Activated CD8-positive, alpha-beta T cell treated with anti-CD3 and anti-CD28 coated beads for 36 hours (primary cell): ENCODE measurements at regions not wholly inside any gene's neighbourhood (a gene's known extent, or its start where the extent isn't known, plus 50 kb on each side); places are given as distances from the start of the nearest gene placed in this dataset.

Source experiments
- ATAC-seq: fragments of 200-7000 bp; cut with Tn5 transposase; one replicate; pipeline ENCODE4 v1.10.0; 2021; ENCODE audit warnings: mild to moderate bottlenecking, moderate library complexity
- CTCF ChIA-PET: fragments of 350-600 bp; sonication (Branson Sonifier 250); formaldehyde crosslinking; loops from one replicate; lab custom pipeline; 2021; ENCODE audit warnings: antibody characterized with exemption; lab: Charles Lee
- POLR2A ChIA-PET: fragments of 350-600 bp; sonication (Branson Sonifier 250); formaldehyde crosslinking; loops from one replicate; lab custom pipeline; 2021; ENCODE audit warnings: antibody characterized with exemption; lab: Charles Lee
- DNase-seq: peaks from one replicate; pipeline ENCODE4 v3.0.0-alpha.2; 2020
- H3K27ac Mint-ChIP-seq: one replicate; pipeline ENCODE4 v1.8.0; 2021; ENCODE audit warnings: mild to moderate bottlenecking, mixed read lengths
- H3K27me3 Mint-ChIP-seq: one replicate; pipeline ENCODE4 v1.8.0; 2021; ENCODE audit warnings: mixed read lengths
- H3K36me3 Mint-ChIP-seq: one replicate; pipeline ENCODE4 v1.8.0; 2021; ENCODE audit warnings: low read depth, mixed read lengths
- H3K4me1 Mint-ChIP-seq: one replicate; pipeline ENCODE4 v1.8.0; 2021; ENCODE audit warnings: low read depth, mixed read lengths
- H3K4me3 Mint-ChIP-seq: one replicate; pipeline ENCODE4 v1.8.0; 2021; ENCODE audit warnings: mild to moderate bottlenecking, moderate library complexity, mixed read lengths
- H3K9me3 Mint-ChIP-seq: one replicate; pipeline ENCODE4 v1.8.0; 2021; ENCODE audit warnings: mixed read lengths
- CTCF ChIP-seq: fragments of 200-600 bp; IDR thresholded peaks from one replicate; pipeline ENCODE4 v1.8.0; 2022; ENCODE audit warnings: antibody characterized with exemption, mild to moderate bottlenecking
- intact Hi-C: fragments of 100-400 bp; cut with micrococcal nuclease; formaldehyde crosslinking; loops from one replicate; pipeline ENCODE4 v1.10.0; 2022

- H3K9me3 Mint-ChIP-seq: peaks cover 1% of the 10 kb centered on the region
- no peaks in the 10 kb centered on the region for H3K36me3 Mint-ChIP-seq
- ChIA-PET POLR2A (no interaction called here), CTCF (no interaction called here)
- no peaks in the 10 kb centered on the region for H3K27me3 Mint-ChIP-seq
- ATAC-seq (no peak), DNase-seq (no peak)
- H3K27ac Mint-ChIP-seq: no peak overlapping the region
- intact Hi-C loops: no loop called here
- no peak for TF ChIP-seq CTCF
- no peak overlapping the region for H3K4me3 Mint-ChIP-seq
- H3K4me1 Mint-ChIP-seq: no peaks in the 10 kb centered on the region
Observed at GRCh38 chr13:34357435-34358232, 539.7 kb downstream of the RFC3 start.

GRCh38 chr13:34358811-34359513, 541.0 kb downstream of the RFC3 start:
- ChIA-PET POLR2A (no interaction called here), CTCF (no interaction called here)
- H3K27ac Mint-ChIP-seq: no peak overlapping the region

GRCh38 chr13:34360702-34361101, 542.8 kb downstream of the RFC3 start:
- no peak for ATAC-seq
- intact Hi-C loops: no loop called here
- Mint-ChIP-seq H3K4me1 (no peaks in the 10 kb centered on the region), H3K27ac (no peak overlapping the region), H3K27me3 (no peaks in the 10 kb centered on the region), H3K36me3 (no peaks in the 10 kb centered on the region), H3K9me3 (peaks cover 1% of the 10 kb centered on the region), H3K4me3 (no peak overlapping the region)
- no peak for DNase-seq
- TF ChIP-seq CTCF: no peak
- ChIA-PET POLR2A (no interaction called here), CTCF (no interaction called here)

More at GRCh38 chr13:34358811-34359513, 541.0 kb downstream of the RFC3 start:
- Mint-ChIP-seq H3K4me3 (no peak overlapping the region), H3K4me1 (no peaks in the 10 kb centered on the region), H3K36me3 (no peaks in the 10 kb centered on the region), H3K9me3 (peaks cover 1% of the 10 kb centered on the region), H3K27me3 (no peaks in the 10 kb centered on the region)
- no peak for TF ChIP-seq CTCF
- intact Hi-C loops: no loop called here
- DNase-seq: no peak
- no peak for ATAC-seq

- Mint-ChIP-seq H3K9me3 (no peaks in the 10 kb centered on the region), H3K4me1 (no peaks in the 10 kb centered on the region), H3K4me3 (no peak overlapping the region), H3K36me3 (no peaks in the 10 kb centered on the region), H3K27ac (no peak overlapping the region), H3K27me3 (no peaks in the 10 kb centered on the region)
- ChIA-PET POLR2A (no interaction called here), CTCF (no interaction called here)
- TF ChIP-seq CTCF: no peak
- intact Hi-C loops: no loop called here
- DNase-seq (no peak), ATAC-seq (no peak)
Observed at GRCh38 chr13:34361560-34361959, 543.6 kb downstream of the RFC3 start.

- POLR2A ChIA-PET: interaction anchor here (1.1 kb wide), 1 partner anchor 23 kb away, joined by 5 read pairs; no protein-coding TSS in a partner anchor
- Mint-ChIP-seq H3K36me3 (no peaks in the 10 kb centered on the region), H3K4me1 (no peaks in the 10 kb centered on the region), H3K27ac (no peak overlapping the region), H3K27me3 (no peaks in the 10 kb centered on the region), H3K9me3 (no peaks in the 10 kb centered on the region), H3K4me3 (no peak overlapping the region)
- no peak for TF ChIP-seq CTCF
- intact Hi-C loops: no loop called here
- CTCF ChIA-PET: no interaction called here
- ATAC-seq (no peak), DNase-seq (no peak)
Observed at GRCh38 chr13:34363266-34363665, 545.3 kb downstream of the RFC3 start.
